ENCODE measurements at regions not wholly inside any gene's neighbourhood (a gene's known extent, or its start where the extent isn't known, plus 50 kb on each side); places are given as distances from the start of the nearest gene placed in this dataset.

DNA sequence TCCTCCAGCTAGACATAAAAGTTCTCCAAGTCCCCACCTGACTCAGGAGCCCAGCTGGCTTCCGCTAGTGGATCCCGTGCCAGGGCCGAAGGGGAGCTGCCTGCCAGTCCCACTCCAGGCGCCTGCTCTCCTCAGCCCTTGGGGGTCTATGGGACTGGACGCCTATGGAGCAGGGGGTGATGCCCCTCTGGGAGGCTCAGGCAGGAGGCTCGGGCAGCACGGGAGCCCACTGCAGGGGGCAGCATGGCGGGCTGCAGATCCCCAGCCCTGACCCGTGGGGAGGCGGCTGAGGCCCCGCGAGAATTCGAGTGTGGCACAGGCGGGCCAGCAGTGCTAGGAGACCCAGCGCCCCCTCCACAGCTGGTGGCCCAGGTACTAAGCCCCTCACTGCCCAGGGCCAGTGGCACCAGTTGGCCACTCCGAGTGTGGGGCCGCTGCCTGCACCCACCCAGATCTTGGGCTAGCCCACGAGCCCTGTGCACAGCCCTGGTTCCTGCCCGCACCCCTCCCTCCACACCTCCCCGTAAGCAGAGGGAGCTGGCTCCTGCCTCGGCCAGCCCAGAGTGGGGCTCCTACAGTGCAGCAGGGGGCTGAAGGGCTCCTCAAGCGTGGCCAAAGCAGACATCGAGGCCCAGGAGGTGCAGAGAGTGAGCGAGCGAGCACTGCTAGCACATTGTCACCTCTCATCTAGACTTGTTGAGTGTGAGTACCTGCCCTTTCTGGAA, 221.3 kb upstream of the NSMCE3 start:
- DNase-seq (ENCODE audit: low spot score) = no peak
- Histone ChIP-seq H3K27ac (no peak overlapping the region), H3K4me3 (no peak overlapping the region)
- TF ChIP-seq, protein P1, sequence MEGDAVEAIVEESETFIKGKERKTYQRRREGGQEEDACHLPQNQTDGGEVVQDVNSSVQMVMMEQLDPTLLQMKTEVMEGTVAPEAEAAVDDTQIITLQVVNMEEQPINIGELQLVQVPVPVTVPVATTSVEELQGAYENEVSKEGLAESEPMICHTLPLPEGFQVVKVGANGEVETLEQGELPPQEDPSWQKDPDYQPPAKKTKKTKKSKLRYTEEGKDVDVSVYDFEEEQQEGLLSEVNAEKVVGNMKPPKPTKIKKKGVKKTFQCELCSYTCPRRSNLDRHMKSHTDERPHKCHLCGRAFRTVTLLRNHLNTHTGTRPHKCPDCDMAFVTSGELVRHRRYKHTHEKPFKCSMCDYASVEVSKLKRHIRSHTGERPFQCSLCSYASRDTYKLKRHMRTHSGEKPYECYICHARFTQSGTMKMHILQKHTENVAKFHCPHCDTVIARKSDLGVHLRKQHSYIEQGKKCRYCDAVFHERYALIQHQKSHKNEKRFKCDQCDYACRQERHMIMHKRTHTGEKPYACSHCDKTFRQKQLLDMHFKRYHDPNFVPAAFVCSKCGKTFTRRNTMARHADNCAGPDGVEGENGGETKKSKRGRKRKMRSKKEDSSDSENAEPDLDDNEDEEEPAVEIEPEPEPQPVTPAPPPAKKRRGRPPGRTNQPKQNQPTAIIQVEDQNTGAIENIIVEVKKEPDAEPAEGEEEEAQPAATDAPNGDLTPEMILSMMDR (IDR thresholded peaks at IDR 0.05) = no peak

DNA sequence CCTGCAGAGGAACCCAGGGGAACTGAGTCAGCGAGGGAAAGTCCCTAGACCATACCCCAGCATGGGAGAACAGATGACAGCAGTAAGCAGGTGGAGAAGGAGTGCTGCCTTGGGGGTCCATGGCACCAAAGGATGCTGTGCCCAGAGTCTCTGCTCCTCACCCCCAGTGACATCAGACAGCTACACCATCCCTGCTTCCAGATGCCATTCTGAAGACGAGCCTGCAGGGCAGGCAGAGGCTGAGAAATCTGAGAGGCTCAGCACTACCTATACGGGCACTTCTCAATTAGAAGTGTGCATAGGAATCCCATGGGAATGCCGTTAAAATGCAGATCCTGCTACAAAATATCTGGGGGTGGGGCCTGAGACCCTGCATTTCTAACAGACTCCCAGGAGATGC, 211.3 kb upstream of the NSMCE3 start:
- DNase-seq (ENCODE audit: low spot score) = no peak
- Histone ChIP-seq H3K27ac (no peak overlapping the region), H3K4me3 (no peak overlapping the region)
- TF ChIP-seq, protein P1 (IDR thresholded peaks at IDR 0.05) = no peak

DNA sequence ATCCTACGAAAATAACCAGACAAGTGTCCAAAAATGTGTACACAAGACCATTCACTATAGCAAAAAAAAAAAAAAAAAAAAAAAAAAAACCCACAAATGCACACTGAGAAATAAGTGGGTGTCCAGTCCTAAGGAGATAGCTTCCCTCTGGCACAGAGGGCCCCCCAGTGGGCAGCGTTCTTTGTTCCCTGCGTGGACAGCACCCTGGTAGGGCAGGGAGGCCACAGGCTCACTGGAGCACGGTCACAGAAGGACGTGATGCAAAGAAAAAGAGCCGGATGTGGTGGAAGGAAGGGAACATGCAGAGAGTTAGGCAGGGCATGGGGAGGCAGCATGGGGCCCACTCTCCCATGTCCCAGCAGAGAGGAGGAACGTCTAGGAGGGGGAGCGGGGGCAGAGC, 210.7 kb upstream of the NSMCE3 start:
- Histone ChIP-seq H3K4me3 (no peak overlapping the region), H3K27ac (no peak overlapping the region)
- TF ChIP-seq, protein P1 (IDR thresholded peaks at IDR 0.05) = no peak
- DNase-seq (ENCODE audit: low spot score) = no peak

DNA sequence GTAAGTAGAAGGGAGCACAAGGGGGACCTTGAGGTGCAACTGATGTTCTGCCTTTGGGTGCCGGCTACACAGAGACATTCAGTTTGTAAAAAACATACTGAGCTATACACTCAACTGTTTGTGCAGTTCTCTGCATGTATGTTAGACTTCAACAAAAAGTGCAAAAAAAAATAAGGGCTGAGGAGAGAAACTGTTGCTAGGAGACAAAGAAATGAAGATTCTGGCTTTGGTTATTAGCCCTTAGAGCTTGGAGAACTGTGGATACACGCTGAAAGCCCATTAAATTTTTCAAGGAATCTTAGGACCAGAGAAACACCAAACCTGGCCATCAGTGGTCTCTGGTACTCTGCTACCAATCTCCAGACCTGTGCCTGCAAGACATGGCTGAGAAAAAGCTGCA, 207.6 kb upstream of the NSMCE3 start:
- no peak overlapping the region for H3K4me3 ChIP-seq
- no peak overlapping the region for H3K27ac ChIP-seq
- TF ChIP-seq, protein P1 (IDR thresholded peaks at IDR 0.05) = no peak
- DNase-seq (ENCODE audit: low spot score) = no peak

DNA sequence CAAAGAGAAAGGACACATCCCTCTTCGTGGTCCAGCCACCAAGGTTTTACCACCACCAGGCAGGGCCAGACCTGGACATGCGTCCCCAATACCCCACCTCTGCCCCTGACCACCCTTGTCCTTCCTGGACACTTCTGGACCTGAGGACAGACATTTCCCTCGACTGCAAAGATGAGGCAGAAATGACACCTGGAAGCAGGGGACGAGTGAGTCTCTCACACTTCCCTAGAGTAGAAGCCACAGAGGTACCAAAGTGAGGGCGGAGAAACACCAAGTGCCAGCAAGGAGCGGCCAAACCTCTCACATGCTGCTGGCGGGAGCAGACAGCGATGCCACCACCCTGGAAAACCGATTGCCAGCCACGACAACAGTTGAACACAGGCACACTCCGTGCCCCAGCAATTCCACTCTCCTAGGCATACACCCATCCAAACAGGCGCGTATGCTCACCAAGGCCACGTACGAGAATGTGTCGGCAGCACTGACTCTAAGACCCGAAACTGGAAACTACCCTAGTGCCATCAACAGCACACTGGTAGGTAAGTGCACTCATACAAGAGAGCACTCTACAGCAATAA, 207.0 kb upstream of the NSMCE3 start:
- no peak for DNase-seq (ENCODE audit: low spot score)
- Histone ChIP-seq H3K4me3 (no peak overlapping the region), H3K27ac (no peak overlapping the region)
- TF ChIP-seq, protein P1 (IDR thresholded peaks at IDR 0.05) = no peak

DNA sequence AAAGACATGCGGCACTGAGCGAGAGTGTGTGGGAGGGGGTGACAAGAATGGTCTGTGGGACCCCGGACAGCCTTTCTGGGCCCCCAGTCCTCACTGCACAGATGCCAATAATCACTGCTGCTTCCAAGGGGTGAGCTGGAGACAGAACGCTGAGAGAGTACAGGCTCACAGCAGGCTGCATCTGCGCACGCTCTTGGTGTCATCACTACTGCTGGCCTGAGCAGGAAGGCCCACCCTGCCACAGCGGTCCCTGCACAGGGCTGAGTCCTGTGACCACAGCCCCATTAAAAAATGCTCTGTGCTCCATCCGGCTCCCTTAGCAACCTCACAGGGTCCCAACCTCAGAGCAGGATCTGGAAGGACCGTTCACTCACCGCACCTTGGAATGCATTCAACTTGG, 205.5 kb upstream of the NSMCE3 start:
- no peak for DNase-seq (ENCODE audit: low spot score)
- Histone ChIP-seq H3K4me3 (no peak overlapping the region), H3K27ac (no peak overlapping the region)
- TF ChIP-seq, protein P1 (IDR thresholded peaks at IDR 0.05) = no peak

DNA sequence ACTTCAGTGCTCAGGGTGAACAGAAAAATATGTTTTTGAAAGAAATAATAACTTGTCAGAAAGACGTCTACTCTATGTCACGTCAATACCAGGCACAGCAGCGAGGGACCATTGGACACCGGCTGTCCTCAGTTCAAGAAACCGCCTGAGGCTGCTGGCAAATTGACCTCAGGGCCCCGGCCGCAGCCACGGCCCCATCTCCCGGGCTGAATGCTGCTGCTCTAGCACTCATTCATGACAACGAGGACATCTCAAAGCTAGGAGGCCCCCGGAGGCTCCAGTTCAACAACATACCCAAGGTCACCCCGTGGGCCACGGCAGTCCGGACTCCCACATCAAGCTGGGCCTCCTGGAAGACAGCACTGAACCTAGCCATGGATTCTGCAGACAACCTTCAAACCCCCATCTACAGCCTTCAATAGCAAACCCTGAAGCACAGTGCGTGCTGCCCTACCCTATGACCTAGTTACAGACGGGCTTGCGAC, 204.0 kb upstream of the NSMCE3 start:
- H3K27ac ChIP-seq = no peak overlapping the region
- DNase-seq (ENCODE audit: low spot score) = no peak
- TF ChIP-seq, protein P1 (IDR thresholded peaks at IDR 0.05) = no peak
- H3K4me3 ChIP-seq = no peak overlapping the region
